Omental fat pad (tissue), 3 donors: ENCODE measurements at regions not wholly inside any gene's neighbourhood (a gene's known extent, or its start where the extent isn't known, plus 50 kb on each side); places are given as distances from the start of the nearest gene placed in this dataset.

Source experiments
- ATAC-seq: fragments of 150-250 bp; one replicate; pipeline ENCODE4 v1.9.1; 2016; ENCODE audit warnings: mild to moderate bottlenecking, moderate library complexity; ENCODE audit not compliant: low FRiP score
- DNase-seq: peaks from one replicate; pipeline ENCODE4 v3.0.0-alpha.2; 2019; ENCODE audit warnings: low spot score
- CTCF ChIP-seq, 3 donors: fragments of 450-650 bp; IDR thresholded peaks; one replicate each; pipeline ENCODE4 v1.5.1; 2016 to 2017; ENCODE audit warnings: antibody characterized with exemption in 3 of 3, mild to moderate bottlenecking in 3 of 3, moderate library complexity in 2 of 3

DNA sequence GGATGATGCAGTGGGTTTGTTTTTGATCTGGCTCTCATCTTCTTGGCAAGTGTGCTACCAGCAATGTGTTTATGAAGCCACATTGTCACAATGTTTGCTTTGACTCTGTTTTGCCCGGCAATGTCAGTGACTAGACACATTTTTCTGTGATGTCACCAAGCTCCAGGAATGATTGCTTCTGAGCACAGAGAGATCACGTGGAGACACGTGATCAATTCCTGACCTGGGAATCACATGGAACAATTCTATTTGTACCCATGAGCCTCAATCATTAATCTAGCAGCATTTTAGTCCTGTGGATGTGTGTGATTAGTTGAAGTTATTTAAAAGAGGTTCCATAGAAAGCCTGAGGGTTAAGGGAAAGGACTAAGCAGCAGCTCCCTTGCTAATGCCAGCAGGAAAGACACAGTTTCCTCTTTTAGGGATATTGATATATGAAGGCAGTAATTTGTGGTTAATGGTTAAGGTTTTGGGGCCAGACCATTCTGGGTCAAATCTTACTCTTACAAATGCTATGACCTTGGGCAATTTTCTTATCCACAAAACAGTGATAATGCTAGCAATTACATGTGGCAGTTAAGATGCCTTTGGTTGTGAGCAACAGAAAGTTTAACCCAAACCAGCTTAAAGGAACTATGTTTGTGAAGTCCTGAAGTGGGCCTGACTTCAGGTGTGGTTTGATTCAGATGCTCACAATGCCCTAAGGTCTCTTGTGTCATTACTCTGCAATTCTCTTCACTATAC lies 59.0 kb downstream of the FASLG start:
- TF ChIP-seq CTCF (IDR thresholded peaks at IDR 0.05) = no peak
- DNase-seq = no peak
- ATAC-seq = no peak

GRCh38 chr1:172719066-172719627 lies 60.2 kb downstream of the FASLG start:
- ATAC-seq (peak; percentile 77), DNase-seq (no peak)
- no peak for TF ChIP-seq CTCF (IDR thresholded peaks at IDR 0.05)

- peak; percentile 67 for ATAC-seq
- DNase-seq = no peak
- TF ChIP-seq CTCF (IDR thresholded peaks at IDR 0.05) = peak in 1 of 3 donors; percentile 20
Observed at GRCh38 chr1:172719694-172720138, 60.8 kb downstream of the FASLG start.

DNA sequence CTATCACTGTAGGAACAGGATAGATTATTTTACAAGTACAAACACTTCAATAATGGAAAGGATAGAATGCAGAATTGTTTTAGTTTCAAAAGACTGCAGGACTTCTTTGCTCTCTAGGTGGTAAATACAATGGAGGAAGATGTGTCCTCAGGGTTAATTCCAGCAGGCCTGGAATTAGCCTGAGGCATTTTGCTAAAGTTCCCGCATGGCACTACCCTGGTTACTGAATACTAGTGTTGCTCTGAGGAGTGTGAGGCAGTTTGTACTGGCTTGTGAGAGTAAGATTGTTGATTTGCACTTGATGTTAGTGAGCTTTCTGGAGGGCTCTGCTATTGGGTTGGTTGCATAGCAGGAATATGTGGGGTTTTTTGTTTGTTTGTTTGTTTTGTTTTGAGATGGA lies 61.4 kb downstream of the FASLG start:
- no peak for DNase-seq
- no peak for TF ChIP-seq CTCF (IDR thresholded peaks at IDR 0.05)
- no peak for ATAC-seq

DNA sequence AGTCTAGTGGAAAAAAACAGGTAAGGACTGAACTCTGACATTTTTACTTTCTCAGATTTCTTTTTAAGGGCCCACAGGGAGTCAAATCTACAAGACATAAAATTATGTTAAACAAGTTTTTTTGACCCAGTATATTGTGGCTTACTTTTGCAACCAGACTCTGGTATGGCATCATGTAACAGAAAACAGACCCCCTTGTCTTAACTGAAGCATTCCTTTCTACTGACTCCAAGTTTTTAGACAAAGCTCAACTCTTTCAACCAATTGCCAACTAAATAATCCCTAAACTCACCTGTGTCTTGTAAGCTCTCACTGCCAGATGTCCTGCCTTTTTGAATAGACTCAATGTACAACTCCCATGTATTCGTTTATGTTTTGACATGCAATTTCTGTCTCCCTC lies 64.3 kb downstream of the FASLG start:
- no peak for ATAC-seq
- TF ChIP-seq CTCF (IDR thresholded peaks at IDR 0.05) = no peak
- no peak for DNase-seq

DNA sequence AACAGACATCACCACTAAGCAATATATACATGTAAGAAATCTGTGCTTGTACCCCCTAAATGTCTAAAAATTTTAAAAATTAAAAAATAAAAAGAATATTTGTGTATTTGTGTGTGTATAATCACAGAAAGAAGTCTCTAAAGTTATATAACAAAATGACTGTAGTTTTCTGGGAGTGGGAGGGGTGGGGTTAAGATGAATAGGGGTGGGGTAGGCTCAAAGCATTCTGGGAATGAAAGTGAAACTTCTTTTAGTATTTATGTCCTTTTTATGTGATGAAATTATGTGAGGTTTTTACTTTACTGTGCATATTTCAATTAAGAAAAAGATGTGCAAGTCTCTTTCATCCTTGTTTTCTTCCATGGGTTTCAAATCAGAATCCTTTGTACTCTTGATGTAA lies 65.3 kb downstream of the FASLG start:
- DNase-seq (no peak), ATAC-seq (no peak)
- TF ChIP-seq CTCF (IDR thresholded peaks at IDR 0.05) = no peak
